GM19438 (cell line): ENCODE measurements at regions not wholly inside any gene's neighbourhood (a gene's known extent, or its start where the extent isn't known, plus 50 kb on each side); places are given as distances from the start of the nearest gene placed in this dataset.
"Not testable (repeated sequence)": the region's sequence is repeated elsewhere in the genome, so short reads cannot be mapped to it uniquely, and the experiment has no call there.

Source experiments
- ATAC-seq: cut with Tn5 transposase; IDR thresholded peaks from one replicate; pipeline ENCODE4 v1.9.1; 2021; ENCODE audit warnings: low read depth; ENCODE audit not compliant: unreplicated experiment

GRCh38 chr5:72693546-72694205 lies 122.8 kb upstream of the TNPO1 start:
- ATAC-seq: no peak

DNA sequence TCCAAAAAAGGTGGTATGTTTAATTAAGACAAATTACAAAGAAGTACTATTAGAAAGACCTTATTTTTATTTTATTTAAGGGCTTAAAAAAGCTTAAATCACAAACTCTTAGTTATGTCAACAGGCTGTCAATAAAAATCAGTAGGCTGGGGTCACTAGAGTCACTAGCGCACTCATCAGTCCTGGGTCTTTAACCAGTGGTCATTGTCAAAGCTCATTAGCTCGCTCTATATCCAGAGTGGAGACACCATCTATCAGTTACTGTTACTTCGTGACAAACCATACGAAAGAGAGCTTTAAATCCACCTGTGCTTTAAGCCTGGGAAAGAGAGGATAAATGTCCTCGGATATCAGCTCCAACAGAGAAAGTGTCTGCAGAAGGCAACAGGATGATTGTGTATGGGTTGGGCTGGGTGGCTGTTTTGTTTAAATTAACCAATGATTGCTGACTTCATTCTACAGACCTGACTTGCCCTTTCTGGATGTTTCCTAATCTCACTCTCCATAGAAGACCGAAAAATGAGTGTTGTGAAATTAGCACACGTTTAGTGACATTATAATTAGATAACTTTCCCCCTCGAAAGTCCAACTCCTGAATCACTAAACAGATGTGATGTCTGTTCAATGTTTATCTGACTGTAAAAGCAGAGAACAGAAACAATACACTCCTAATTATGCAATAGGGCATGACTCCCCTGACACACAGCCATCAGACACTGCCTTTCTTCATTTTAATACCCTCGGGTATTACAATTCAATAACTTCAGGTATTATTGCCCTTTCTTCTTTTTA lies 123.6 kb upstream of the TNPO1 start:
- ATAC-seq: no peak

GRCh38 chr5:72692231-72692637 lies 124.2 kb upstream of the TNPO1 start:
- ATAC-seq: no peak

- no peak for ATAC-seq
These were observed 124.7 kb upstream of the TNPO1 start for GRCh38 chr5:72691751-72692150.

GRCh38 chr5:72688916-72689315 lies 127.5 kb upstream of the TNPO1 start:
- no peak for ATAC-seq

DNA sequence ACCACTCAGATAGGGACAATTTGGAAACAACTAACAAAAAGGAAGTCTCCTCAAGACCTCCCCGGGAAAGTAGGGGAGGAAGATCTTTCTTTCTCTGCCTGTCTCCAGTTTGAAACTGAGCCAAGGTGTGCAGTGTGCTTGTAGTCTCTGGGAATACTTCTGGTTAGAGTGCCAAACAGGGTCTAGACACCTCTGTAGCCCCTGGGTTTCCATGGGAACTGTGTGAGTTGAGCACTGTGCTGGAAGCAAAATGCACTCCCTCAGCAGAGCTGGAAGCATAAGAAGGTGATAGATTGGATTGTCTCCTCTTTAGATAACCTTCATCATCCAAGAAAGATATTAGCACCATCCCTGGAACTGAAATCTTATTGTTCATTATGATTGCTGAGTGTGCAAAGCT lies 129.2 kb upstream of the TNPO1 start:
- ATAC-seq: no peak

GRCh38 chr5:72682561-72682960 lies 133.9 kb upstream of the TNPO1 start:
- no peak for ATAC-seq

DNA sequence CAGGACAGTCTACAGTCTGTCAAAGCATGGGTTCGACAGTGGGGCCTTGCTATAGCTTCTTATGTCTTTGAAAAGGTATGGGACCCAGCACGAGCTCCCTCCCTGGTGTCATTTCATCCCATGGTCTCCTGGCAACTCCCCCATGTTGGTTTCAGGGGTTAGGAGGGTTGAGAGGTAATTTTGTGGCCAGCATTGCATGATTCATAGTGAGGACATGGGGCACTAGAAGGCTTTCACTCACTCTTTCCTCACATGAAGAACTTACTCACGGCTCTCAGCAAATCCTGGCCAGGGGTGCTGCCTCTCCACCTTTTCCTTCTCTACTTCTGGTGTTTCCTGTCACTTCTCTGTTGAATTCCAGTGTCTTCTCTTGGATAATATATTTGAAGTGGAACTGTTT lies 134.7 kb upstream of the TNPO1 start:
- ATAC-seq: no peak

- ATAC-seq: no peak
These were observed 139.0 kb upstream of the TNPO1 start for GRCh38 chr5:72677447-72677846.

DNA sequence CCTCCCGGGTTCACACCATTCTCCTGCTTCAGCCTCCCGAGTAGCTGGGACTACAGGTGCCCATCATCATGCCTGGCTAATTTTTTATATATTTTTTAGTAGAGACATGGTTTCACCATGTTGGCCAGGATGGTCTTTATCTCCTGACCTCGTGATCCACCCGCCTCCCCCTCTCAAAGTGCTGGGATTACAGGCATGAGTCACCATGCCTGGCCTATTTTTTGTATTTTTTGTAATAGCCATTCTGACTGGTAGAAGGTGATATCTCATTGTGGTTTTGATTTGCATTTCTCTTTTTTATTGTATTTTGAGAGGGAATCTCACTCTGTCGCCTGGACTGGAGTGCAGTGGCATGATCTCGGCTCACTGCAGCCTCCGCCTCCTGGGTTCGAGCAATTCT lies 139.6 kb upstream of the TNPO1 start:
- ATAC-seq: not testable (repeated sequence)

- ATAC-seq: no peak
These were observed 142.8 kb upstream of the TNPO1 start for GRCh38 chr5:72673623-72674022.

GRCh38 chr5:72673180-72673579 lies 143.3 kb upstream of the TNPO1 start:
- no peak for ATAC-seq

DNA sequence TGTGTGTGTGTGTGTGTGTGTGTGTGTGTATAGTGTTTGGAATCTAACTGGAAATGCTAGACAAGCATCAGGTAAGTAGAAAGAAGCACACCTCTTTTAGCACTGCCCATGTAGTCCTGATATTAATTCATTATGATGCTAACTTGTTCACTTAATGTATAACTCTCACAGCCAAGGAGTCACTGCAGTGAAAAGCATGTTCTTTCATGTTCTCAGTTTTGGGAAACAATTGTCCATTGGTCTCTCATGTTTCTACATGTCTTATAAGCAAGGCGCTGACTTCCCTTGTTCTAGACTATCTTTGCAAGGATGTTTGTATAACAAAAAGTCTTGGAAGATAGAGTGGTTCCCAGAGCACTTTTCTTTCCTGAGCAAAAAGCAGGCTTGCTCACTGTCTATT lies 148.8 kb upstream of the TNPO1 start:
- ATAC-seq: no peak

GRCh38 chr5:72662936-72663335 lies 153.5 kb upstream of the TNPO1 start:
- no peak for ATAC-seq

DNA sequence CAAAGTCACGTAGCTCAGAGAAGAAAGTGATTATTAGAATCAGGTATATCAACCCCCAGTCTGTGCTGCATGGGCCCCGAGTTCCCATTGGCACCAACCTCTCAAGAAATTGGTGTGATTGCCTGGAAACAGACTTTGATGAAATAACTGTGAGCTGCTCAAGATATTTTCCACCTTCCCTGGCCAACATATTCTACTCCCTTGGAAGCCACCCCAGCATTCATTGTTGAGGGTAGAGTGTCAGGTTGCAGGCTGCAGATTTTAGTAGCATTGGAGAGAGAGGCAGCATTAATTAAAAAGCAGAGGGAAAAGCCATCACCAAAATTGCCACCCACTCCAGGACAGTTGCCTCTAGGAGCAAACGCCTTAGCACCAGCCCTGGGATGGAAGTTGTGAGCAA lies 154.2 kb upstream of the TNPO1 start:
- ATAC-seq: no peak

DNA sequence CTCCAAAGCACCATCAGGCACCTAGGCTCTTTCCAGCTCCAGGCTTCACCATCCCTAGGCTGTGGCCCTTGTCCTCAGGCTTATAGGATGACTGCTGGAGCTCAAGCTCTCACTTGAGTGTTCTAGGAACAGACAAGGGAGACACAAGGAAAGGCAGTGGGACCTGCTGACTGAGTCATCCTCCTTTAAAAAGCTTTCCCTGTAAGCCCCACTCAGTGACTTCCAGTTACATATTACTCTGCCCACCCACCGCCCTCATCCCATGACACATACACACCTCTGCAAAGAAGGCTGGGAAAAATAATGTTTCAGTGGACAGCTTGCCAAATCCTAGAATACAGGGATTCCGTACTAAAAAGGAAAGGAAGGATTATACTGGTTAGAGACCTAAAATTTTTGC lies 154.2 kb upstream of the ZNF366 start:
- no peak for ATAC-seq

GRCh38 chr5:72659726-72660125 lies 152.5 kb upstream of the ZNF366 start:
- ATAC-seq: no peak

- ATAC-seq: no peak
These were observed 151.7 kb upstream of the ZNF366 start for GRCh38 chr5:72658761-72659540.

DNA sequence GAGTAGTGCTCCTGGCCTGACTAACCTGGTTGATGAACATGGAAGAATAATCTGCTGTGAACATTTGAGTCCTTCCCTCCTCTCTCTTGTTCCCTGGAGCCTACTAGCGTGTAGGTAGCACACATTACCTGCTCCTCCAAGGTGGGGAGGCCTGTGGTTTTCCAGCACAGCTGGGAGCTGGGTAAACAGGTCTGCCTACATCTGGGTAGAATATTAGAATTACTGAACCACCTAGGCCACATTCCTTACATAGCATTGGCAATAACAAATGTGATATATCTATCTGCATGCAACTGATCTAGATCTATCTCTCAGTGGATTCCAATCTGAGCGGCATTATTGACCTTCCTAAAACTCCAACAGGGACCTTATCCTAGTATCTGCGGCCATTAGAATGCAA lies 151.0 kb upstream of the ZNF366 start:
- no peak for ATAC-seq

DNA sequence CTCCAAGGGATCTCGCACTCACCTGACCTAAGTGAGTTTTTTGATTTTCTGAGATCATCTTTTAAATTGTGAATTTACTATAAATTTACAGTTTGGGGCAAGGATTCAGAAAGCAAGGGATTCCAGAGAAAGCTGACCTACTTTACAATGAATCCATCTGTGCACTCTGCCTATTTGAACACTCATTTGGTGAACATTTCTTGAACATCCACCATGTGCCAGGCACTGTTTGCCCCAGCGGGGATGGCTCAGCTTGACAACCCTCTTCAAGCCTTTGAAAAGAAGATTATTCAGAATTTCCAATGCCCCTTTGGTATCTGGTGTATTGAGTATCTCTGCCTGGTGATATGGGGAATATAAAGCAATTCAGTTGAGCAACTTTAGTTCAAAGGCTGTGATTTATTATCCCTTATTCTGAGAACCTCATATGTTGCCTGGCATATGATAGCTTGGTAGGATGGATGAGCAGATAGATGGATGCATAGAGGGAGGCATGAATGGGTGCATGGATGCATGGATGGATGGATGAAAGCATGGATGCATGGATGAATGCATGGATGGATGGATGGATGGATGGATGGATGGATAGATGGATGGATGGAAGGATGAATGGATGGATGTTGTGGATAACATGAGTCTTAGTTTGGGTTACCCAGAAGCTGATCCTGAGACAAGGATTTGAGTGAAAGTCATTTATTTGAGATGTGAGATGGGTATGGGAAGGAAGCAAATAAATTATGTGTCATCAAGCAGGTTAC lies 149.7 kb upstream of the ZNF366 start:
- ATAC-seq: no peak

- no peak for ATAC-seq
These were observed 149.1 kb upstream of the ZNF366 start for GRCh38 chr5:72656331-72656730.
